ENCODE measurements at regions not wholly inside any gene's neighbourhood (a gene's known extent, or its start where the extent isn't known, plus 50 kb on each side); places are given as distances from the start of the nearest gene placed in this dataset.

DNA sequence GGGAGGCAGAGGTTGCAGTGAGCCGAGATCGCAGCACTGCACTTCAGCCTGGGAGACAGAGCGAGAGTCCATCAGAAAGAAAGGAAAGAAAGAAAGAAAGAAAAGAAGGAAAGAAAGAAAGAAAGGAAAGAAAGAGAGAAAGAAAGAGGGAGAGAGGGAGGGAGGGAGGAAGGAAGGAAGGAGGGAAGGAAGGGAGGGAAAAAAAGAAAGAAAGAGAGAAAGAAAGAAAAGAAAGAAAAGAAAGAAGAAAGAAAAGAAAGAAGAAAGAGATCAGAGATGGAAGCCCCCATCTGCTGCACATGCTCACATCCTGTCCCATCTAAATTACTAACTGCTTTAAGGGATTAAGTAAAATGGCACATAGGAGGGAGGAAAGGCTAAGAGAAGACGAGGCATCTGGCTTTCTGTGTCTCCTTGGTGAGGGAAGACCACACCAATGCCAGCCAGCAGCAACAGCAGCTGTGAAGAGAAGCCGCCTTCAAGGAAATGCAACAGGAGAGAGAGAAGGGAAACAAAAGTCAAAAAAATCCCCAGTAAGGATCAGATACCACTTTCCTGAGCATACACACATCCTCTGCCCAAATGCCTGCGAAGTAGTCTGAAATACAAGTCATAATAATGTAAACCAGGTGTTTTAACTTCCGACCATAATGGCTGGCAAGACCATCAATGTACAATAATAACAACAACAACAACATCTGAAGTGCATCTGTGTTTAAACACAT, 300.2 kb upstream of the JARID2 start:
- H3K36me3 ChIP-seq (ENCODE audit: control insufficient read depth in 4 of 4, insufficient read depth in 4 of 4, low read length in 3 of 4): no peaks in the 10 kb centered on the region
- ChIA-PET POLR2A (no interaction called here), CTCF (no interaction called here)
- no peaks in the 10 kb centered on the region for H3K27me3 ChIP-seq (replicated peaks in 2 of 5; ENCODE audit: control insufficient read depth in 4 of 5, insufficient read depth in 5 of 5, low read length in 4 of 5)
- H3K9me3 ChIP-seq (ENCODE audit: control extremely low read depth in 1 of 5, control insufficient read depth in 4 of 5, insufficient read depth in 2 of 5, low read depth in 1 of 5, low read length in 4 of 5): no peaks in the 10 kb centered on the region
- no peak overlapping the region for H3K27ac ChIP-seq (ENCODE audit: insufficient read depth in 1 of 2, low read depth in 1 of 2, low read length in 2 of 2, poor library complexity in 1 of 2, severe bottlenecking in 2 of 2)
- H3K4me1 ChIP-seq (ENCODE audit: control extremely low read depth in 1 of 4, control insufficient read depth in 4 of 4, insufficient read depth in 4 of 4, low read length in 3 of 4): peaks cover 0 to 17% (median 0%) of the 10 kb centered on the region in 4 experiments
- H3K4me3 ChIP-seq (ENCODE audit: control insufficient read depth in 1 of 7, extremely low read depth in 1 of 7, insufficient read depth in 4 of 7, low read depth in 2 of 7, low read length in 6 of 7): no peak overlapping the region
- 100% methylated on average over 2 of the region's 7 CpGs for WGBS (ENCODE audit: insufficient coverage)
- no peak for DNase-seq

DNA sequence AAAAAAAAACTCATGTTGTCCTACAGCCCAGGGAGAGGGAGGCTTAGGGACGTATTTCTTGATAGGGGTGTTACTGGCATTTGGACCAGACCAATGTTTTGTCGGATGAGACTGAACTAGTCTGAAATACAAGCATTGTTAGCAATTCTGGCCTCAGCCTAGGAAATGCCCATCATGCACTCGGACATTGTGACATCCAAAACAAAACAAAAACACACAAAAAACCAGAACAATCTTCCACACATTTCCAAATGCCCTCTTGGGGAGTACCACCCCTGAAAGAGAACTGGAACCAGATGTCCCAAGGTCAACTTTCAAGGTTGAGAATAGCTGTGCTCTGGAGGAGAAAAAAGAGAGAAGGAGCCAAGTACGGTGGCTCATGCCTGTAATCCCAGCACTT, 299.1 kb upstream of the JARID2 start:
- Histone ChIP-seq H3K4me1 (ENCODE audit: control extremely low read depth in 1 of 4, control insufficient read depth in 4 of 4, insufficient read depth in 4 of 4, low read length in 3 of 4) (peaks cover 0 to 17% (median 0%) of the 10 kb centered on the region in 4 experiments), H3K4me3 (ENCODE audit: control insufficient read depth in 1 of 7, extremely low read depth in 1 of 7, insufficient read depth in 4 of 7, low read depth in 2 of 7, low read length in 6 of 7) (no peak overlapping the region), H3K27me3 (replicated peaks in 2 of 5; ENCODE audit: control insufficient read depth in 4 of 5, insufficient read depth in 5 of 5, low read length in 4 of 5) (no peaks in the 10 kb centered on the region), H3K27ac (ENCODE audit: insufficient read depth in 1 of 2, low read depth in 1 of 2, low read length in 2 of 2, poor library complexity in 1 of 2, severe bottlenecking in 2 of 2) (no peak overlapping the region), H3K9me3 (ENCODE audit: control extremely low read depth in 1 of 5, control insufficient read depth in 4 of 5, insufficient read depth in 2 of 5, low read depth in 1 of 5, low read length in 4 of 5) (no peaks in the 10 kb centered on the region), H3K36me3 (ENCODE audit: control insufficient read depth in 4 of 4, insufficient read depth in 4 of 4, low read length in 3 of 4) (no peaks in the 10 kb centered on the region)
- ChIA-PET CTCF (interaction anchor here (1.3 kb wide), 1 partner anchor 42 kb away, joined by 3 read pairs; no protein-coding TSS in a partner anchor), POLR2A (no interaction called here)
- WGBS (ENCODE audit: insufficient coverage): 90% methylated on average over 2 of the region's 4 CpGs
- DNase-seq: no peak

DNA sequence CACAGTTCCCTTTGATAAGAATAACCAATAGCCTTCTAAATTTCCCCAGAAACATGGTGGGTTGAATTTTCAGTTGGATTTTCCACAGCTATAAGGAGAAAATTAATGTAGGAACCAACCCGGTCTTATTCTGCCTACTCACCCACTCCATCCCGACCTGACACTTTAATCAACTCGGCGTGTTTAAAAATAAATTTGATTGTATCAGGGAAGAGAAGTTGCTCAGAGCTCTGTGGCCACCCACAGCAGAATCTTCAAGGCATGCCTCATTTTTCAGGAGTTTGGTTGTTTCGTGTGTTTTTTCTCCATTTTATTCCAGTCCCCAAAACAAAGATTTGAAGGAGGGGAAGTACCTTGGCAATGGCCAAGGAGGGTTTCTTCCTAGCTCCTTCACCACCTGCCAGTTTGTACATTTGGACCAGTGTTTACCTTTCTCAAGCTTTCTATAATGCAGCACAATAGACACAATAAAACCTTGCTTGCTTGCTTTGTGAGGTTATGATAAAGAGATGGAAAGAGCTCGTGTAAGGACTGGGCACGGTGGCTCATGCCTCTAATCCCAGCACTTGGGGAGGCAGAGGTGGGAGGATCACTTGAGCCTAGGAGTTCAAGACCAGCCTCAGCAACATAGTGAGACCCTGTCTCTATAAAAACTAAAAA, 297.2 kb upstream of the JARID2 start:
- 95% methylated on average over 3 of the region's 7 CpGs for WGBS (ENCODE audit: insufficient coverage)
- POLR2A ChIA-PET: no interaction called here
- Histone ChIP-seq H3K36me3 (ENCODE audit: control insufficient read depth in 4 of 4, insufficient read depth in 4 of 4, low read length in 3 of 4) (no peaks in the 10 kb centered on the region), H3K9me3 (ENCODE audit: control extremely low read depth in 1 of 5, control insufficient read depth in 4 of 5, insufficient read depth in 2 of 5, low read depth in 1 of 5, low read length in 4 of 5) (no peaks in the 10 kb centered on the region), H3K27me3 (replicated peaks in 2 of 5; ENCODE audit: control insufficient read depth in 4 of 5, insufficient read depth in 5 of 5, low read length in 4 of 5) (no peaks in the 10 kb centered on the region), H3K4me3 (ENCODE audit: control insufficient read depth in 1 of 7, extremely low read depth in 1 of 7, insufficient read depth in 4 of 7, low read depth in 2 of 7, low read length in 6 of 7) (no peak overlapping the region), H3K27ac (ENCODE audit: insufficient read depth in 1 of 2, low read depth in 1 of 2, low read length in 2 of 2, poor library complexity in 1 of 2, severe bottlenecking in 2 of 2) (no peak overlapping the region), H3K4me1 (ENCODE audit: control extremely low read depth in 1 of 4, control insufficient read depth in 4 of 4, insufficient read depth in 4 of 4, low read length in 3 of 4) (peaks cover 0 to 17% (median 0%) of the 10 kb centered on the region in 4 experiments)
- CTCF ChIA-PET: interaction anchor here (1.3 kb wide), 1 partner anchor 89 kb away, joined by 3 read pairs; no protein-coding TSS in a partner anchor
- no peak for DNase-seq

DNA sequence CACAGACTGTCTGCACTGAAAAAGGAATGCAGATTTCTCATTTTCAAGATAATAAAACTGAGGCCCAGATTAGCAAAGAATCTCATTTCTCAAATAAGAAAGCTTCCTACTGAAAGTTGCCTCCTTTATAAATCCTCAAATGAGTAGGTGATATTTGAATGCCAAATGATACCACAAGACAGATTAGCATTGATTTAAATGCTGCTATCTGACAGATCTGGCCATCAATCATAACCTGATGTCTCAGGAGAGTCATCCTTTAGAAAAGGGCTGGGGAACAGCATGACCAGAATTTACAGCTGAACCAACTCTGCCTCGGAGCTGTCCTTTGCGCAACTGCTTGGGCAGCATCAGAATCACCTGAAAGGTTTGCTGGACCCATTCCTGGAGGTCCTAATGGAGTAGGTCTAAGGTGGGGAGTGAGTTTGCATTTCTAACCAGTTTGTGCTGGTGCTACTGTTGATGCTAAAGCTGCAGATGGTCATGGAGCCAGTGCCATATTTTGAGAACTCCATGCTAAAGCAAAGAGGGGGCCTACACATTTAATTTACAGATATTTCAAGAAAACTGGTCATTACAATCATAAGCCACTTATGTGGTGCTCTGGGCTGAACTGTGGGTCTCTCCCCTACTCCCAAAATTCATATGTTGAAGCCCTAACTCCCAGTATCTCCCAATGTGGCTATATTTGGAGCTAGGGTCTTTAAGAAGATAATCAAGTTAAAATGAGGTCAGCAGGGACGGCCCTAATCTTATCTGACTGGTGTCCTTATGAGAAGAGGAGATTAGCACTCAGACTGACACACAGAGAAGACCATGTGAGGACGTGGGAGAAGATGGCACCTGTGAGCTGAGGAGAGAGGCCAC, 295.5 kb upstream of the JARID2 start:
- 92% methylated on average over 4 of the region's 4 CpGs for WGBS (ENCODE audit: insufficient coverage)
- Histone ChIP-seq H3K4me1 (ENCODE audit: control extremely low read depth in 1 of 4, control insufficient read depth in 4 of 4, insufficient read depth in 4 of 4, low read length in 3 of 4) (peaks cover 0 to 17% (median 0%) of the 10 kb centered on the region in 4 experiments), H3K27ac (ENCODE audit: insufficient read depth in 1 of 2, low read depth in 1 of 2, low read length in 2 of 2, poor library complexity in 1 of 2, severe bottlenecking in 2 of 2) (no peak overlapping the region), H3K9me3 (ENCODE audit: control extremely low read depth in 1 of 5, control insufficient read depth in 4 of 5, insufficient read depth in 2 of 5, low read depth in 1 of 5, low read length in 4 of 5) (peaks cover 0 to 4% (median 0%) of the 10 kb centered on the region in 5 experiments), H3K4me3 (ENCODE audit: control insufficient read depth in 1 of 7, extremely low read depth in 1 of 7, insufficient read depth in 4 of 7, low read depth in 2 of 7, low read length in 6 of 7) (no peak overlapping the region), H3K27me3 (replicated peaks in 2 of 5; ENCODE audit: control insufficient read depth in 4 of 5, insufficient read depth in 5 of 5, low read length in 4 of 5) (no peaks in the 10 kb centered on the region), H3K36me3 (ENCODE audit: control insufficient read depth in 4 of 4, insufficient read depth in 4 of 4, low read length in 3 of 4) (no peaks in the 10 kb centered on the region)
- POLR2A ChIA-PET: no interaction called here
- DNase-seq: no peak
- CTCF ChIA-PET: interaction anchor here (0.6 to 0.9 kb wide), 3 partner anchors 11 to 227 kb away, joined by 3 read pairs; no protein-coding TSS in a partner anchor

GRCh38 chr6:14950970-14951276, 294.9 kb upstream of the JARID2 start:
- no peak overlapping the region for H3K4me3 ChIP-seq (ENCODE audit: control insufficient read depth in 1 of 7, extremely low read depth in 1 of 7, insufficient read depth in 4 of 7, low read depth in 2 of 7, low read length in 6 of 7)
- peaks cover 0 to 14% (median 0%) of the 10 kb centered on the region in 4 experiments for H3K4me1 ChIP-seq (ENCODE audit: control extremely low read depth in 1 of 4, control insufficient read depth in 4 of 4, insufficient read depth in 4 of 4, low read length in 3 of 4)
- no peak for DNase-seq
- no peaks in the 10 kb centered on the region for H3K36me3 ChIP-seq (ENCODE audit: control insufficient read depth in 4 of 4, insufficient read depth in 4 of 4, low read length in 3 of 4)
- peaks cover 0 to 6% (median 0%) of the 10 kb centered on the region in 5 experiments for H3K9me3 ChIP-seq (ENCODE audit: control extremely low read depth in 1 of 5, control insufficient read depth in 4 of 5, insufficient read depth in 2 of 5, low read depth in 1 of 5, low read length in 4 of 5)
- WGBS (ENCODE audit: insufficient coverage): 93% methylated on average over 2 of the region's 2 CpGs
- H3K27me3 ChIP-seq (replicated peaks in 2 of 5; ENCODE audit: control insufficient read depth in 4 of 5, insufficient read depth in 5 of 5, low read length in 4 of 5): no peaks in the 10 kb centered on the region
- H3K27ac ChIP-seq (ENCODE audit: insufficient read depth in 1 of 2, low read depth in 1 of 2, low read length in 2 of 2, poor library complexity in 1 of 2, severe bottlenecking in 2 of 2): no peak overlapping the region
- POLR2A ChIA-PET: no interaction called here
- CTCF ChIA-PET: interaction anchor here (0.9 kb wide), 1 partner anchor 11 kb away, joined by 3 read pairs; no protein-coding TSS in a partner anchor

DNA sequence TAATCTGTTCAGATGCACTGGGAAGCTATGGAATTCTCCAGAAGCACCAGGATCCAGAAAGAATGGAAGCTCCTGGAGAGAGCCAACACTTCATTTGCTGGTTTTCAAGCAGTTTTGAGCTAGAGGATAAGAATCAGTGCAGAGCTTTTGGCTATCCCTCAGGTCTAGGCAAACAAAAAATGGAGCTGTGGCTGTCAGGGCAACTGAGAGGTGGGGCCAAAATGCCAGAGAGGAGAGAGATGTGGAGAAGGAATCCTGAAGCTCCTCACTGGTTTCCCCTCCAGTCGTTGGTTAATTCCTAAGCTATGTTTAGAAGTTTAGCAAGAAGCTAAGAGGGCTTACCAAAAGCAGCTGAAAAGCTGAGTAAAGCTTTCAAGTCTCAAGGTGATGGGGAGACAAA, 294.2 kb upstream of the JARID2 start:
- peaks cover 0 to 6% (median 0%) of the 10 kb centered on the region in 5 experiments for H3K9me3 ChIP-seq (ENCODE audit: control extremely low read depth in 1 of 5, control insufficient read depth in 4 of 5, insufficient read depth in 2 of 5, low read depth in 1 of 5, low read length in 4 of 5)
- H3K36me3 ChIP-seq (ENCODE audit: control insufficient read depth in 4 of 4, insufficient read depth in 4 of 4, low read length in 3 of 4): no peaks in the 10 kb centered on the region
- H3K4me1 ChIP-seq (ENCODE audit: control extremely low read depth in 1 of 4, control insufficient read depth in 4 of 4, insufficient read depth in 4 of 4, low read length in 3 of 4): peaks cover 0 to 13% (median 0%) of the 10 kb centered on the region in 4 experiments
- H3K4me3 ChIP-seq (ENCODE audit: control insufficient read depth in 1 of 7, extremely low read depth in 1 of 7, insufficient read depth in 4 of 7, low read depth in 2 of 7, low read length in 6 of 7): no peak overlapping the region
- 83% methylated on average over 1 of the region's 1 CpG for WGBS (ENCODE audit: insufficient coverage)
- H3K27me3 ChIP-seq (replicated peaks in 2 of 5; ENCODE audit: control insufficient read depth in 4 of 5, insufficient read depth in 5 of 5, low read length in 4 of 5): no peaks in the 10 kb centered on the region
- POLR2A ChIA-PET: no interaction called here
- no peak for DNase-seq
- H3K27ac ChIP-seq (ENCODE audit: insufficient read depth in 1 of 2, low read depth in 1 of 2, low read length in 2 of 2, poor library complexity in 1 of 2, severe bottlenecking in 2 of 2): no peak overlapping the region
- CTCF ChIA-PET: interaction anchor here (0.9 kb wide), 1 partner anchor 10 kb away, joined by 3 read pairs; no protein-coding TSS in a partner anchor

Data from common myeloid progenitor, CD34-positive (primary cell).